DND-41 (cell line): ENCODE measurements at regions not wholly inside any gene's neighbourhood (a gene's known extent, or its start where the extent isn't known, plus 50 kb on each side); places are given as distances from the start of the nearest gene placed in this dataset.

ENCODE experiments used
- CTCF ChIP-seq: IDR thresholded peaks from 2 replicates; pipeline ENCODE4 v1.5.1; 2012; ENCODE audit warnings: borderline replicate concordance, low read length, moderate library complexity, mild to moderate bottlenecking; ENCODE audit not compliant: poor library complexity, severe bottlenecking; ENCODE audit errors: extremely low read depth
- EZH2 ChIP-seq: IDR thresholded peaks from 3 replicates; pipeline ENCODE4 v1.6.1; 2012; ENCODE audit warnings: borderline replicate concordance, low read depth, mild to moderate bottlenecking, moderate library complexity, low read length, inconsistent platforms; ENCODE audit not compliant: severe bottlenecking

- TF ChIP-seq CTCF (no peak), EZH2 (no peak)
Measured at GRCh38 chr15:85276921-85277320, 103.5 kb upstream of the AKAP13 start.
